Kidney capillary endothelial cell (primary cell): ENCODE measurements at regions not wholly inside any gene's neighbourhood (a gene's known extent, or its start where the extent isn't known, plus 50 kb on each side); places are given as distances from the start of the nearest gene placed in this dataset.
"Not testable (repeated sequence)": the region's sequence is repeated elsewhere in the genome, so short reads cannot be mapped to it uniquely, and the experiment has no call there.

Source experiments
- DNase-seq: peaks from one replicate; pipeline ENCODE4 v3.0.0-alpha.2; 2018; ENCODE audit warnings: low spot score

DNA sequence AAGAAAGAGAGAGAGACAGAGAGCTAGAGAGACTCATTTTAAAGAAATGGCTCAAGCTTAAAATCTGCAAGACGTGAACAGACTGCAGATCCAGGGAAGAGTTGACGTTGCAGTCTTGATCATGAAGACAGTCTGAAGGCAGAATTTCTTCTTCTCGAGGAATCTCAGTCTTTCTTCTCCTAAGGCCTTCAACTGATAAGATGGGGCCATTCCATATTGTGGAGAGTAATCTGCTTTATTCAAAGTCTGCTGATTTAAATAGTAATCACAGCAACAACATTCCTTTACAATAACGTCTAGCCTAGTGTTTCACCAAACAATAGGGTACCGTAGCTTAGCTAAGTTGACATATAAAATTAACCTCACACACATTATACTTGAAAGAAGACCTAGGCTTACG, 208.4 kb upstream of the ADAMTS3 start:
- DNase-seq, result no peak

DNA sequence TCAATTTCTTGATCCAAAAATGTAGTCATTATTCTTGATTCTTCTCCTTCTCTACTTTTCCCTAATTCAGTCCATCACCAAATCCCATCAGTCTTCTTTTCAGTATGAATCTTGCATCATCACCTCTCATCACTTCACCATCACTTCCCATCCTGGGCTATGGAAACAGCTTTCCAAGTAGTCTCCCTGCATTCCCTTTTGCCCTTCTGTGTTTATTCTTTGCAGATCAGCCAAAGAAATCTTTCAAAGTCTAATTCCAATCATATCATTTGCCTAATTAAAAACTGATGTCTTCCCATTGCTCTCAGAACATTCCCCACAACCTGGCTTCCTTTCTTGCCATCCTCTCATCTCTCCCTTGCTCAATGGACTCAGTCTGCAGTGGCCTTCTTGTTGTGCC, 201.7 kb upstream of the ADAMTS3 start:
- no peak for DNase-seq

DNA sequence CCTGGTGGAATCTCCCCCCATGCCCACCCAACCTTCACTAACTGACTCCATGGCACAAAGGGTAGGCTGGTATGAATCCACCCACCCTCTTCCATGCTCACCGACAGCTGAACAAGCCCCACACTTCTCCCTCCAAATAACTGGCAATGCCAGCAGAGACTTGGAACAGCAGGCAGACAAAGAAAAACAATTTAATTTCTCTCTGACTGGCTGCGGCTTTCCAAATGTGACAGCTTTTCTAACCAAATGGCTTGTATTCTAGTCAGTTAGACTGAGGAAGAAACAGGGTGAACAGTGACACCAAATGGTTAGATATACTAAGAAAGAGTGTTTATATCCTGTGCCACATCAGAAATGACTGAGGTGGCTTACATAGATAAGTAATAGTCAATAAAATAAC, 199.3 kb upstream of the ADAMTS3 start:
- DNase-seq, result no peak

DNA sequence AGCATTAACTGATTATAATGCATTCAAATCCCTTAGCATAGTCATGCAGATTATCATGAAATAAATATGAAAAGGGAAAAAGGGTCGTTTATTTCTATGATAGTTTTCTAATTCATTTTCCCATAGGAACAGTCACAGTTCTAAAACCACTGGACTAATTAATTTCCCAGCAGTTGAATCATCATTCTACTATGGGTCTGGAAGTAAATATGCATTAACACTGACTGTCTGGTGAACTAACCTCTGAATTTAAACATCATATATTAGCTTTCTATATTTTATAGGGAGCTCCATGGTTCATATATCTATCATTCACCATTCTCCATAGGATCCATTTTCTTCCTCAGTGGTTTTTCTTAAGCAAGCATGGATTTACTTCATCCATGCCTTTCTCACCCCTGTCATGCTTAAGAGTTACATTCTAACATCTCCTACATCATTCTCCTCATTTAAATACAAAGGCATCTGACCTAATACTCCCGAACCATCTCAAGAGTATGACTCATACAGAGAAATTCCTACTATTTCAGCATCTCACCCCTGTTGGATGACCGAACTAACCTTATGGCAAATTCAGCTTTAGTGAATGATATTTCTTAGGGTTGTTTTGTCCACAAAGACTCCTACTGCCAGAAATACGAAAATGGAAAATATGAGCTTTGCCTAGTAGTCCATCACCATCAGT, 198.7 kb upstream of the ADAMTS3 start:
- DNase-seq, result peak; percentile 8

DNA sequence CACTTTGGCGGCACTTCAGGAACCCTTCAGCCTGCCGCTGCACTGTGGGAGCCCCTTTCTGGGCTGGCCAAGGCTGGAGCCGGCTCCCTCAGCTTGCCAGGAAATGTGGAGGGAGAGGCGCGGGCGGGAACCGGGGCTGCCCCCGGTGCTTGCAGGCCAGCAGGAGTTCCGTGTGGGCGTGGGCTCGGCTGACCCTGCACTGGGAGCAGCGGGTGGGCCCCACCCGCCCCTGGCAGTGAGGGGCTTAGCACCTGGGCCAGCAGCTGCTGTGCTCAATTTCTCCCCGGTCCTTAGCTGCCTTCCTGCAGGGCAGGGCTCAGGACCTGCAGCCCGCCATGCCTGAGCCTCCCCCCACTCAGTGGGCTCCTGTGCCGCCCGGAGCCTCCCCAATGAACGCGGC, 196.8 kb upstream of the ADAMTS3 start:
- not testable (repeated sequence) for DNase-seq

DNA sequence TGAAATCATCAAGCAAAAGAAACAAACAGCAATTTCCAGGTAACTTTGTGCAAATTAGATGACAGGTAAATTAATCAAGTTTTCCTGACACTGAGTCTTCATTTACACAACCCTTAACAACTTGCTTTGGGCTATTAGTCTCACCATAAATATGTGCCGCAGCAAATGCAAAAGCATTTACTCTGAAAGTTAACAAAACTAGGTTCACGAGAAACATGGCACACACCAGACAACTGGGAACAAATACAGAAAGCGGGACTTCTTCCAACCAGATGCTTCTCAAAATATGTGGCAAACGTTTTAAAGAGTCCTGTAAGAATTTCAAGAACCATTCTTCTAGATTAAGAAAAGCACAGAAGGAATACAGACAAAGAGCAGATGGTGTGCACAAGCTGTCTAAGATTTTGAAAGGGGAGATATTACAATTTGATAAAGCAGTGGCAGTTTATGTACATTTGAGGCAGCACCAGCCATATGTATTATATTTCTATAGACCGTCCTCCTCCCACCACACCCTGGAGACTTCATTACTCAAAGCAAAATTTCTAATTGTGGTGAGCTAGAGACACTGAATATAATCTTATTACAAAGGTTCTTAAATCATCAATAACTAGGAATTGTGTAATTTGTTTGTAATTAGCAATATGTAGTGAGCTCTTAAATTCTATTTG, 192.5 kb upstream of the ADAMTS3 start:
- DNase-seq, result no peak

DNA sequence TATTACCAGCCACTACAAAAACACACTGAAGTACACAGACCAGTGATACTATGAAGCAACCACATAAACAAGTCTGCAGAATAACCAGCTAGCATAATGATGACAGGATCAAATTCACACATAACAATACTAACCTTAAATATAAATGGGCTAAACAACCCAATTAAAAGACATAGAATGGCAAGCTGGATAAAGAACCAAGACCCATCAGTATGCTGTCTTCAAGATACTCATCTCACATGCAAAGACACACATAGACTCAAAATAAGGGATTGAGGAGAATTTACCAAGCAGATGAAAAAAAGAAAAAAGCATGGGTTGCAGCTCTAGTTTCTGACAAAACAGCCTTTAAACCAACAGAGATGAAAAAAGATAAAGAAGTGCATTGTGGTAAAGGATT, 184.4 kb upstream of the ADAMTS3 start:
- DNase-seq, result not testable (repeated sequence)

DNA sequence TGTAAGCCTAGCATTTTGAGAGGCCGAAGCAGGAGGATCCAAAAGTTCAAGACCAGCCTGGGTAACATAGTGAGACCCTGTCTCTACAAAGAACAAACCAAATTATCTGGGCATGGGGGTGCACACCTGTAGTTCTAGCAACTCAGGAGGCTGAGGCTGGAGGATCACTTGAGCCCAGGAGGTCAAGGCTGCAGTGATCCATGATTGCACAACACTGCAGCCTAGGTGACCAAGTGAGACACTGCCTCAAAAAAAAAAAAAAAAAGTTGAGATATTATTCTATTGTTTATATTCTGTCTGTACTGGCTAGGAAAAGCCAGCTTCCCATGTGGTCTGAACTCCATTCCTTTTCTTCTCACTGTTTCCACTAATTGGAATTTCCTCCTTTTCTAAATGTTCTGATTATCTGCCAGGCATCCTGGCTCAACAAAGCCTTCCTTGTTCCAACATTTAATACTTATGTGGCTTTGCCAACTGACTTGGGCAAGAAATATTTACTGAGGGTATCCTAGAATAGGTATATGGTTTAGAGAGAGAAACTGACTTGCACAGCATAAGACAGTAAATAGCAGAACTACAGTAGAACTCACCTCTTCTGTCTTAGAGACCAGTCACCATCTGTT, 175.2 kb upstream of the ADAMTS3 start:
- DNase-seq, result no peak

DNA sequence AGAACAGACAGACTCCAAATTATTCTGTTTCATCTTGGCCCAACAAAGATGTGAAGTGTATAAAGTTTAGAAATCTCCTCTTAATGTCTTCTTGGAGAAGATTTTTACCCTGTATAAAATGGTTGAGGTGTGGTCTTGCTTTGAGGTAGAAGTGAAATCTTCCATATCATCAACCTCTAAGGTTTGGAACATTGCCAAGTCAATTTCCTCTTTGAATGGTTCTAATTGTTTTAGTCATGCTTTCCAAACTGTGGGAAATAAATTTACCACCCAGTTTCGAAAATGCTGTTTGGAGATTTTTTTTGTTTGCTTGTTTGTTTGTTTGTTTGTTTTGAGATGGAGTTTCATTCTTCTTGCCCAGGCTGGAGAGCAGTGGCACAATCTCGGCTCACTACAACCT, 174.1 kb upstream of the ADAMTS3 start:
- no peak for DNase-seq

DNA sequence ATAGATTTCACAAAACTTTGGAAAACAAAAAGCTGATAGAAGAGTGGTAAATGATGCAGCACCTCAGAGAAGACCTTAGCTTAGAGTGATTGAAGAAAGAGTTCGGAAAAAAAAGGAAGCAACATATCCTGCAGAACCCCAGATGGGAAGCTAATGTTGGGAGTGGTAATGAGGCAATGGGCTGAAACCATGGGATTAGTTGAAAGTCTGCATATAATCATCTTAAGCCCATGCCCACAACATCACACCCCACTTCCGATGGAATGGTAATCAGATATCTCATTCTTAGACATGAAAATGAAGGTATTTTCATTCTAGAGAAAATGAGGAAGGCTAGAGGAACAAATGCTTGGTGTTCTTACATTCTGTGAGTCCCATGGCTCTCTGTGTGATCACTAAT, 146.3 kb upstream of the ADAMTS3 start:
- no peak for DNase-seq

DNA sequence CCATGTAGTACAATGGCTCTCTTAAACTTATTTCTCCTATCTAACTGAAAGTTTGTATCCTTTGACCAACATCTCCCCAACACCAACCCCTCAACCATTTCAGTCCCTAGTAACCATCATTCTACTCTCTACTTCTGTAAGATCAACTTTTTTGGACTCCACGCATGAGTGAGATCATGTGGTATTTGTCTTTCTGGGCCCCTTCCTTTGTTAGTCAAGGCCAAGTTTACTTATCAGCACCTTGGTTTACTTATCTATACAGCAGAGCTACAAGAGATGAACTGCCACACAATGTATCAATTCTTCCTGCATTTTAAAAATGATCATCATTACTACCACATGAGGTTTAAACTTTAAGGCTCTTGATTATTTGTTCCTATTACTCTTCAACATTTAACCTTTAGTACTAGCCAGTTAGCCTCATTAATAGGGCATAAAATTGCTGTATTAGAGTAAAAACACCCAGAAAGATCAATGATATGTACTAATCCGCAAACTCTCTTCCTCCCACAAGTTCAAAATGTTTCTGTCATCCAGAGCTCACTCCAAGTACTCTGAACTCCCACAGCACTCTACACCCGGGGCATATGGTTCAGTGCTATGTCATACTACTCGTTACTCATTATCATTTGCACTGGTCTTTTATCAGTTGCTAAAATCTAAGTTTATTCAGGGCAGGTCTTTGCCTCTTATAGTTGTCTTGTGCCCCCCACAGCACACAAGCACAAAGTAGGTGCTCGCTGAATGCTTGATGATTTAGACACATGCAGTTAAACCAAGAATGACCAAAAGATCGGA, 145.7 kb upstream of the ADAMTS3 start:
- DNase-seq, result no peak

DNA sequence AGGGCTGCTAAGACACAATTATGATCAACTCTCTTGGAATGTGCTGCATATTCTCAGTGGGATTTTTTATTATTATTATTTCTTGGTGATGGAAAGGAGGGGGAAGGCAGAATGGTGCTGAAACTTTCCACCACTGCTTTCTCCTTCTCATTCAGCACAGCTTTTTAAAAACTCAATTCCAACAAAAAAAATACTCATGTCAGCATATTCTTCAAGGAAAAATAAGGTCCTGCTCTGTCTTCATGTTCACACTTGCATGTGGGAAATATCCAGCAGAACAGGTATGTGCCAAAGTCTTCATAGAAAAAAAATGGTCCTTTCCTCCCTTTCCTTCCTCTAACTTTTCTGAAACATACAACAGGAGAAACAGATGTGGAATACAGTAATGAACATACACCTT, 144.0 kb upstream of the ADAMTS3 start:
- no peak for DNase-seq

DNA sequence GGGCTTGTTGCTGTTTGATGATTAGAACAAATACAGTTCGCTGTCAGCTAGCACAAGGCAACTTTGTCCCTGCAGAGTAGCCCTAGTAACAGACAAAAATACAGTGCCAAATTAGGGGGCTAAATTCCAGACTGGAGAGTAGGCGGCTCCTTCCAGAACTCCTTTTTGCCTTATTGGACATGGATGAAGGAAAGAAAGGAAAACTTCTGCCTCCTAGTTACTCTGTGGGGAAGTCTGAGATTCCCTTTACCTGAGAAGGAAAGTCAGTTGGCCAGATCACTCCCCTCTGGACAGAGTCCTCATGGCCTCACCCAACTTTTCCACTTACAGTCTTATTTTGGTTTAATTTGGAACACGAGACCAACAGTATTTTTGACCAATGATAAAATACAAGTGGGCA, 140.5 kb upstream of the ADAMTS3 start:
- no peak for DNase-seq

DNA sequence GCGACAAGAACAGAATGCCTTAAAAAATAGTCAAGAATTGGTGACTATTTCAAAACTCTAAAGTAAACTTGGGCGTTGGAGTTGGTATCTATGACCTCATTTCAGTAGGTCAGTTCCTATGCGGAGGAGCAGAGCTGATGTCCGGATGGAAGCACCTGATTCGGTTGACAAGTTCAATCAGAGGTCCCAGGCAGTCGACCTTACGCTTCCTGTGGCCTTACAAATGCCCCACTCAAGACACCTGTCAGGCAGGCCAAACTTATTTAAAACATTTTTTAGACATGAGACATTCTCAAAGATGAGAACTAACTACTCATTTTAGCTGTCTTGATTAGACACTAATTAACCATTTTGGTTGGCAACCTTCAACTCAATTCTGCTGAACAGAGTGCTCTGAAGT, 137.7 kb upstream of the ADAMTS3 start:
- DNase-seq, result no peak

DNA sequence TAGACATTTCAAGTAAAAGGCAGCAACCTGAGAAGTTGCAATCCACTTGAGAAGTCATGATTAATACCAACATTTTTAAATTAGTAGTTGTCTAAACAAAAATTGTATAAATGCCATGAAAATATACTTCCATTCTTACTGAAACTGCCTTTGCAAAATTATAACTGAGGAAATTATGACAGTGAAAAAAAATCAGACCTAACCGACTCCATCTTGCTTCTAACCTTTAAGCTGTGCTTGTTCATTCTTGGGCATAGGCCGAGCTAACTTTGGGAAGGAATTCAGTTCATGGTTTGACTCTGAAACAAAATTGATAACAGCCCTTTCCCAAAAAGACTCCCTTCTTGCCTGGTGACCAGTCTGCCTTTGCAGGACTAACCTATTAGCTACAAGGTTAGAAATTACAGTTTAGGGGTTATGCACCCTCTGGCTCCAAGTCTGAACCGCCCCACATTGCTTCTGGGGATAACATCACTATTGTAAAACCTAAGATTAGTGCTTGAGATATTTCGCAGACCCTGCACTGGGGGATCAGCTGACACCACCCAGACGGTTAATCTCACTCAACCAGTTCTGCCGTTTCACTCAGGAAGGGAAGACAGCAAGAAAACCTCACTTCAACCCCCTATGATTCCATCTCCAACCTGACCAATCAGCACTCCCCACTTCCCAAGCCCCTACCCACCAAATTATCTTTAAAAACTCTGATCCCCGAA, 136.1 kb upstream of the ADAMTS3 start:
- not testable (repeated sequence) for DNase-seq

DNA sequence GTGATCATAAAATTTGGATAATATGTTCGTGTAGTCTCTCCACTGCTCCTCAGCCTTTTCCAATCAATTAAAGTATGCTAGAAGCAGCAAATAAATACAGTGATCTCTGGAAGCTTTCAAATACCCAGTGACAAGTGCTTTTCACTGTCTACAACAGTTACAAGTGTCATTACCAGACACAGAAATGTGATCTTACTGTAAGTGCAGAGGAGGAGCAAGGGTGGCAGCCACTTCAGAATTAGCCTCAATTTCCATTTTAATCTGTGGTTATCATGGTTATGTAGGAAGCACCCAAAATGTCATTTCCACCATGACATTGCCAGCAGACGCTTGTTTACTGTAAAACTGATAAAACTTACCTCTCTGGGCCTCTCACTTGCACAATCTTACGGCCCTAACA, 133.9 kb upstream of the ADAMTS3 start:
- no peak for DNase-seq

DNA sequence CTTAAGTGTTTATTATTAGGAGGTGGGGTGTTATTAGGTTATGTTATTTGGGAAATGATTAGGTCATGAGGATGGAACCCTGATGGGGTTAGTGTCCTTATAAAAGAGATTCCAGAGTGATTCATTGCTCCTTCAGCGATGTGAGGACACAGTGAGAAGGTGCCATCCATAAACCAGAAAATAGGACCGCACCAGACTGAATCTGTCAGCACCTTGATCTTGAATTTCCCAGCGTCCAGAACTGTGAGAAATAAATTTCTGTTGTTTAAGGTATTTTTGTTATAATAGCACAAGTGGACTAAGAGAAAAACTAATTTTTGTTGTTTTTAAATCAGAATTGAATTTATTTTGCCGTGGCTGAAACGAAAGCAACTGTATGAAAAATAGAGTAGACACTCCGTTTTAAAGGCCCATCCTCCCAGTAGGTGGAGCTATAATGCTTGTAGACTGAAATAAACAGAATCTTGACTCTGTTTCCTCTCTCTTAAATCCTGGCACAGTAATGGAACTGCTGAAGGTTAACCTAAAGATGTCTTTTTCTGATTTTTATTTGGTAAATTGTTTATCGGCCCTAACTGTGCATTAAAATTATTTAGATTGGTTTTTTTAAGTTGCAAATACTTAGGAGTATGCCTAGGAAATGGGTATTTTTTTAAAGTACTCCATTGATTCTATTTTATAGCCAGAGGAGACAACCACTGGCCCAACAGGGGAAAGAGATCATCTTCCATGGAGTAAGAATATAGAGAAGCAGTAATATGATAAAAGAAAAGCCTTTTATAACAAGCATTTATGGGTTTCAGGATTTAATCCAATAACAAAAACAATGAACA, 133.2 kb upstream of the ADAMTS3 start:
- peak; percentile 51 for DNase-seq

DNA sequence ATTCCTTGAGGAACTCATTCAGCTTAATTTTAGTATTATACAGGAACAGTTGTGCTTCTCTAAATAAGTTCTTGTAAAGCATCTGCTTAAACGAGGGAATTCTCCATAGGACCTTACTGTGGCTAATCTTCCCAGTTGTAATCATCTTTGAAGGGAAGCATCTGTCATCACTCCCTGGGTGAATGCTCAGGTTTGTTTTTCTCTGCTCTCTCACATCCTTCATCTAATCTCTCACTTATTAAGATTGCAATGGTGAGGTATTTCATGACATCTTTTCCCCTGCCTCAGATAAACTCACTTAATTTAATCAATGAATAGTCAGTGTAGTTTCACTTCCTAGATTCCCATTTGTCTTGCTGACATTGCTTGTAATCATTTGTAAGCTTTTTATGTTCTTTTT, 121.8 kb upstream of the ADAMTS3 start:
- no peak for DNase-seq

DNA sequence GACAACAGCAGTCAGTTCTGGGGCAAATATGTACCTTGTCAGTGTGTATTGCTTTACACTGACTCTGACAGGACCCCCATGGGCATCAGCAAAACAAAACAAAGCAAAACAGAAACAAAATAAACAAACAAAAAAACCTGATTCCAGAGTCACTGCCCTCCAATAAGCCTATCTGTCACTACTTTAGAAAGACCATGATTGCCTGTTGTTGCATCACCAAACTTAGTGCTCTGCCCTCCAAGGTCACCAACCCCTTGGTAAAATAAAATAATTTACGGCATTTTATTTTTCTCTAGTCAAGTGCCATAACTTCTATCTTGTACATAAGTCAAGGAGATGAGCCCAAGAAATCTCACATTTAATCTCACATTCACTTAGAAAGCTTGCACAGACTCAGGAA, 120.9 kb upstream of the ADAMTS3 start:
- DNase-seq, result no peak

DNA sequence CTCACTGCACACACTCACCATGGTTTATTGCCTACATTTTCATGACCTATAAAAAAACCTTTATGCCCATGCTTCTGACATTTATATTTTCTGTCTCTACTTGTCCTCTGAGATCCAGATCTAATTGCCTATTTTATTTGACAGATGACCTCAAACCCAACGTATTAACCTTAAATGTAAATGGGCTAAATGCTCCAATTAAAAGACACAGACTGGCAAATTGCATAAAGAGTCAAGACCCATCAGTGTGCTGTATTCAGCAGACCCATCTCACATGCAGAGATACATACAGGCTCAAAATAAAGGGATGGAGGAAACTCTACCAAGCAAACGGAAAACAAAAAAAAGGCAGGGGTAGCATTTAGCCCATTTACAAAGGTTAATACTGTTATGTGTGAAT, 117.4 kb upstream of the ADAMTS3 start:
- not testable (repeated sequence) for DNase-seq

DNA sequence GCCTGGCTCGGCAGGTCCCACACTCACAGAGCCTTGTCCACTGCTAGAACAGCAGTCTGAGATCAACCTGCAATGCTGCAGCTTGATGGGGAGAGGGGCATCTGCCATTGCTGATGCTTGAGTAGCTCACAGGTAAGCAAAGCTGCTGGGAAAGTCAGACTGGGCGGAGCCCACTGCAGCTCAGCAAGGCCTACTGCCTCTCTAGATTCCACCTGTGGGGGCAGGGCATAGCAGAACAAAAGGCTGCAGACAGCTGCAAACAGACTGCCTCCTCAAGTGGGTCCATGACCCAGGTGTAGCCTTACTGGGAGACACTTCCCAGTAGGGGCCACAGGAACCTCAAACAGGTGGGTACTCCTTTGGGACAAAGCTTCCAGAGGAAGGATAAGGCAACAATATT, 110.6 kb upstream of the ADAMTS3 start:
- DNase-seq, result no peak
